ENCODE measurements at regions not wholly inside any gene's neighbourhood (a gene's known extent, or its start where the extent isn't known, plus 50 kb on each side); places are given as distances from the start of the nearest gene placed in this dataset.

DNA sequence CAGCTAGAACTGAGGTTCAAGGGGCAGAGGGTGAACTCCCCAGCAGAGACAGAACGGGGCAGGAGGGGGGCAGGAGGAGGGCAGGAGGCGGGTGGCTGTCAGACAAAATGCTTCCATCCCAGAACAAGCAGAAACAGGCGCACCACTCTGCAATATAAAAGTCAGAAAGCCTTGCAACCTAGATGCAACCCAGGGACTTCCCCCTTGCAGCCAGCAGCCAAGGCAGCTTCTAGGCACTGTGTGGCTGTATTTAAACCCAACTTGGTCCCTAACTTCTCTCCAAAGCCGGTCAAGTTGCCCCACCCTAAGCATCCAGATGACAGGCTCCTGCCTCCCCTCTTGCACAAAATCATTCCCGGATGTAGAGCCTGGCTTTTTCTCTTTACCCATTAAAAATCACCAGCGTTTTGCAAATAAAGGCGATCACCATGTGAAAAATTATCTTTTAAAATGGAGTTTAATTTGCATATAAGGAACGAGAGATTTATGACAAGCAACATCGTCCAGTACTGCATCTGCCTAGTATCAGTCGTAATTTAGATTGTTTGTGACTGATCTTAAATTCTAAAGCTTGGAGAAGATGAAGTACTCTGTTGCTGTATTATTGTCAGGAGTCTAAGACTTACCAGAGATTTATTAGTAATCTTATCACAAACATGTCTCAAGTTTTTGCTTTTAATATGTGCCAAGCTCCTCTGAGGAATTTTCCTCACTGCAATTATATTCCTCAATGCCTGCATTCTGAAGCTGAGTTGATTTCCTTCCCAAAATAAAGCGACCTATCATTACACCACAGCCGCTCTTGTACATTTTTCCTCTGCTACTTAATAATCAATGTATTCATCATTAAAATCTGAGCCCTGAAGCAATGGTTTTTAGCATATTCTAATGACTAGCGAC, 307.1 kb upstream of the ZNF507 start:
- Histone ChIP-seq H3K27me3 (ENCODE audit: control insufficient read depth, insufficient read depth, low read length) (peaks cover 5% of the 10 kb centered on the region), H3K36me3 (ENCODE audit: control insufficient read depth, insufficient read depth, low read length) (no peaks in the 10 kb centered on the region), H3K4me1 (ENCODE audit: control insufficient read depth, insufficient read depth, low read length, poor library complexity, severe bottlenecking) (peaks cover 5% of the 10 kb centered on the region), H3K9me3 (ENCODE audit: control insufficient read depth in 2 of 2, low read length in 2 of 2) (no peaks in the 10 kb centered on the region), H3K4me3 (ENCODE audit: low read depth, low read length) (no peak overlapping the region), H3K27ac (ENCODE audit: insufficient read depth, low read length, poor library complexity, severe bottlenecking) (no peak overlapping the region)
- DNase-seq (no peak), ATAC-seq (ENCODE audit: low read depth in 2 of 2) (no peak)
- no peaks in the 10 kb centered on the region for H3K9me3 Mint-ChIP-seq
- peaks cover 0 to 4% (median 0%) of the 10 kb centered on the region in 4 donors for H3K4me1 Mint-ChIP-seq
- no peaks in the 10 kb centered on the region for H3K36me3 Mint-ChIP-seq
- no peak overlapping the region for H3K4me3 Mint-ChIP-seq
- H3K27me3 Mint-ChIP-seq = peaks cover 8% of the 10 kb centered on the region
- no peak overlapping the region for H3K27ac Mint-ChIP-seq

DNA sequence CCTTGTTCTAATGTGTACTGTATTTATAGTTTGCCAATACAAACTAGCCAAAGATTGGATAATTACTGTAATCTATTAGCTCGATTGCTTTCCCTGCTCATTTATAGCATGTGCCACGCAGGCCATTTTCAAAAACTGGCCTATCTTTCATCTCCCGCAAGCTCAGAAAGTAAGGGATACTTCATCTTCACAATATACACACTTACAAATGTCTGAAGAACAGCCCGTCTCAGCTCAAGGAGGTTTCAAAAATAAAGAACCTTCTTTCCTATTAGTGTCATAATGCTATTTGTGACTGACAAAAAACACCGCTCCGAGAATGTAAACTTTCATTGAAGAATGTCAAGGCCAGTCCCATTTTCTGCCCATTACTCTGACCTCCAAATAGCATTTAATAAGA, 306.4 kb upstream of the ZNF507 start:
- Histone ChIP-seq H3K27me3 (ENCODE audit: control insufficient read depth, insufficient read depth, low read length) (peaks cover 5% of the 10 kb centered on the region), H3K4me1 (ENCODE audit: control insufficient read depth, insufficient read depth, low read length, poor library complexity, severe bottlenecking) (peaks cover 5% of the 10 kb centered on the region), H3K36me3 (ENCODE audit: control insufficient read depth, insufficient read depth, low read length) (no peaks in the 10 kb centered on the region), H3K9me3 (ENCODE audit: control insufficient read depth in 2 of 2, low read length in 2 of 2) (no peaks in the 10 kb centered on the region), H3K27ac (ENCODE audit: insufficient read depth, low read length, poor library complexity, severe bottlenecking) (no peak overlapping the region), H3K4me3 (ENCODE audit: low read depth, low read length) (no peak overlapping the region)
- ATAC-seq (ENCODE audit: low read depth in 2 of 2) = no peak
- Mint-ChIP-seq H3K4me1 (peaks cover 0 to 4% (median 0%) of the 10 kb centered on the region in 4 donors), H3K9me3 (no peaks in the 10 kb centered on the region), H3K27me3 (peaks cover 12% of the 10 kb centered on the region), H3K27ac (no peak overlapping the region), H3K4me3 (no peak overlapping the region), H3K36me3 (no peaks in the 10 kb centered on the region)
- DNase-seq = no peak

DNA sequence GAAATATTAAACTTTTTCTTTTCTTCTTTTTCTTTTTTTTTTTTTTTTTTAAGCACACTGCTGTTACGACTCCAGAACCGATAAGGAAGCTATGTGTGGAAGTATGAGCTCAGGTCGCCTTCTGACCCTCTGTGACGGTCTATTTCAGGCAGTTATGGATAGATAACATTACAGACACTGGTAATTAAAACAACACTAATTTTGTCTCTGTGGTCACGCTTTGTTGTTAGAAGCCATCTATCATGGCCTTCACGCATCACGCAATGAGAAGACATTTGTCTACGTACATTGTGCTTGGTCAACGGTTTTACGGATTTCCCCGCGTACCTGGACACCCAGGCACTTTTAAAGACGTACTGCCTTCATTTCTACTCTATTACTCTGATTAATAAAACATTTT, 306.0 kb upstream of the ZNF507 start:
- peaks cover 5% of the 10 kb centered on the region for H3K4me1 ChIP-seq (ENCODE audit: control insufficient read depth, insufficient read depth, low read length, poor library complexity, severe bottlenecking)
- no peak overlapping the region for H3K27ac ChIP-seq (ENCODE audit: insufficient read depth, low read length, poor library complexity, severe bottlenecking)
- Mint-ChIP-seq H3K9me3 (no peaks in the 10 kb centered on the region), H3K27ac (no peak overlapping the region), H3K4me1 (peaks cover 0 to 4% (median 0%) of the 10 kb centered on the region in 4 donors), H3K4me3 (no peak overlapping the region), H3K36me3 (no peaks in the 10 kb centered on the region), H3K27me3 (peaks cover 17% of the 10 kb centered on the region)
- DNase-seq (no peak), ATAC-seq (ENCODE audit: low read depth in 2 of 2) (no peak)
- H3K27me3 ChIP-seq (ENCODE audit: control insufficient read depth, insufficient read depth, low read length) = peaks cover 5% of the 10 kb centered on the region
- H3K36me3 ChIP-seq (ENCODE audit: control insufficient read depth, insufficient read depth, low read length) = no peaks in the 10 kb centered on the region
- no peak overlapping the region for H3K4me3 ChIP-seq (ENCODE audit: low read depth, low read length)
- no peaks in the 10 kb centered on the region for H3K9me3 ChIP-seq (ENCODE audit: control insufficient read depth in 2 of 2, low read length in 2 of 2)

GRCh38 chr19:32040236-32040635, 305.2 kb upstream of the ZNF507 start:
- no peak for ATAC-seq (ENCODE audit: low read depth in 2 of 2)
- H3K36me3 ChIP-seq (ENCODE audit: control insufficient read depth, insufficient read depth, low read length) = no peaks in the 10 kb centered on the region
- Mint-ChIP-seq H3K27me3 (peaks cover 20% of the 10 kb centered on the region), H3K36me3 (no peaks in the 10 kb centered on the region), H3K4me3 (no peak overlapping the region), H3K27ac (no peak overlapping the region), H3K9me3 (no peaks in the 10 kb centered on the region), H3K4me1 (peaks cover 0 to 4% (median 0%) of the 10 kb centered on the region in 4 donors)
- H3K4me1 ChIP-seq (ENCODE audit: control insufficient read depth, insufficient read depth, low read length, poor library complexity, severe bottlenecking) = peaks cover 5% of the 10 kb centered on the region
- H3K27ac ChIP-seq (ENCODE audit: insufficient read depth, low read length, poor library complexity, severe bottlenecking) = no peak overlapping the region
- no peaks in the 10 kb centered on the region for H3K9me3 ChIP-seq (ENCODE audit: control insufficient read depth in 2 of 2, low read length in 2 of 2)
- H3K27me3 ChIP-seq (ENCODE audit: control insufficient read depth, insufficient read depth, low read length) = peaks cover 5% of the 10 kb centered on the region
- DNase-seq = no peak
- no peak overlapping the region for H3K4me3 ChIP-seq (ENCODE audit: low read depth, low read length)

DNA sequence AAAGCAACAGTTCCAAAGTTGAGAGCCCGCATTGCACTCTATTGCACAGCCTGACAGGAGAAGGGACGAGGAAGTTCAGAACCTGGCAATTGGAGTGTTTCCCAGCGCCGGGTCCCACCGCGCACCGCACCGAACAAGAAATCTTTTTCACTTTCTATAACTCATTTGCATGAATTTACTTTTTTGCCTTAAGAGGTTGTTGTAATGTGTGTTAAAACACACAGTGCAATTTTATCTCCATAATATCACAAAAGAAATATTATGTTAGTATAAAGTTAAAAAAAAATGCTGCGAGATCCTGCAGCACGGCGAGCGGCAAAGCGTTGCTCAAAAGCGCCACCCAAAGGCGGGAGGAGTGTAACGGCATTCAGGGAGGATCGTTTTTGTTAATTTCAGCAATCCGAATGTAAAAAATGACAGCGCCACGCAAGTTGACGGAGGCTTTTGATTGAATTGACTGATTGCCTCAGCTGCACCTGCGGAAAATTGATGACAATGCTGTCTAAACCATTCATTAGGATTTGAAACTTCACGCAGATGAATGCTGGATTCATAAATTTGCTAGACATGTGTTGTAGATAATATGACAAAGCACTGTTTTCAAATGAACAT, 303.6 kb upstream of the ZNF507 start:
- Histone ChIP-seq H3K36me3 (ENCODE audit: control insufficient read depth, insufficient read depth, low read length) (no peaks in the 10 kb centered on the region), H3K27ac (ENCODE audit: insufficient read depth, low read length, poor library complexity, severe bottlenecking) (no peak overlapping the region), H3K27me3 (ENCODE audit: control insufficient read depth, insufficient read depth, low read length) (peaks cover 3% of the 10 kb centered on the region), H3K4me1 (ENCODE audit: control insufficient read depth, insufficient read depth, low read length, poor library complexity, severe bottlenecking) (peaks cover 5% of the 10 kb centered on the region), H3K4me3 (ENCODE audit: low read depth, low read length) (no peak overlapping the region), H3K9me3 (ENCODE audit: control insufficient read depth in 2 of 2, low read length in 2 of 2) (no peaks in the 10 kb centered on the region)
- peak in 1 of 3 donors; percentile 7 for DNase-seq
- H3K4me1 Mint-ChIP-seq = peaks cover 0 to 4% (median 0%) of the 10 kb centered on the region in 4 donors
- no peaks in the 10 kb centered on the region for H3K9me3 Mint-ChIP-seq
- no peaks in the 10 kb centered on the region for H3K36me3 Mint-ChIP-seq
- ATAC-seq (ENCODE audit: low read depth in 2 of 2) = no peak
- peaks cover 20% of the 10 kb centered on the region for H3K27me3 Mint-ChIP-seq
- H3K4me3 Mint-ChIP-seq = peak overlapping the region in 1 of 4 donors; percentile 30
- no peak overlapping the region for H3K27ac Mint-ChIP-seq

- Mint-ChIP-seq H3K27me3 (peaks cover 12% of the 10 kb centered on the region), H3K4me1 (no peaks in the 10 kb centered on the region), H3K36me3 (no peaks in the 10 kb centered on the region), H3K4me3 (no peak overlapping the region), H3K9me3 (peaks cover 0 to 2% (median 0%) of the 10 kb centered on the region in 7 donors), H3K27ac (no peak overlapping the region)
- Histone ChIP-seq H3K4me3 (ENCODE audit: low read depth, low read length) (no peak overlapping the region), H3K27ac (ENCODE audit: insufficient read depth, low read length, poor library complexity, severe bottlenecking) (no peak overlapping the region), H3K9me3 (ENCODE audit: control insufficient read depth in 2 of 2, low read length in 2 of 2) (no peaks in the 10 kb centered on the region), H3K27me3 (ENCODE audit: control insufficient read depth, insufficient read depth, low read length) (no peaks in the 10 kb centered on the region), H3K4me1 (ENCODE audit: control insufficient read depth, insufficient read depth, low read length, poor library complexity, severe bottlenecking) (no peaks in the 10 kb centered on the region), H3K36me3 (ENCODE audit: control insufficient read depth, insufficient read depth, low read length) (no peaks in the 10 kb centered on the region)
- DNase-seq = no peak
- no peak for ATAC-seq (ENCODE audit: low read depth in 2 of 2)
These were observed 297.6 kb upstream of the ZNF507 start for GRCh38 chr19:32047788-32048187.

GRCh38 chr19:32053376-32053775, 292.0 kb upstream of the ZNF507 start:
- peaks cover 0 to 7% (median 0%) of the 10 kb centered on the region in 7 donors for H3K9me3 Mint-ChIP-seq
- H3K4me1 Mint-ChIP-seq = no peaks in the 10 kb centered on the region
- H3K27ac ChIP-seq (ENCODE audit: insufficient read depth, low read length, poor library complexity, severe bottlenecking) = no peak overlapping the region
- ATAC-seq (ENCODE audit: low read depth in 2 of 2) (no peak), DNase-seq (no peak)
- no peak overlapping the region for H3K27ac Mint-ChIP-seq
- no peaks in the 10 kb centered on the region for H3K27me3 ChIP-seq (ENCODE audit: control insufficient read depth, insufficient read depth, low read length)
- H3K27me3 Mint-ChIP-seq = peaks cover 5% of the 10 kb centered on the region
- no peak overlapping the region for H3K4me3 ChIP-seq (ENCODE audit: low read depth, low read length)
- no peaks in the 10 kb centered on the region for H3K36me3 Mint-ChIP-seq
- H3K9me3 ChIP-seq (ENCODE audit: control insufficient read depth in 2 of 2, low read length in 2 of 2) = no peaks in the 10 kb centered on the region
- H3K4me1 ChIP-seq (ENCODE audit: control insufficient read depth, insufficient read depth, low read length, poor library complexity, severe bottlenecking) = no peaks in the 10 kb centered on the region
- H3K36me3 ChIP-seq (ENCODE audit: control insufficient read depth, insufficient read depth, low read length) = no peaks in the 10 kb centered on the region
- H3K4me3 Mint-ChIP-seq = no peak overlapping the region

All from CD4-positive, CD25-positive, alpha-beta regulatory T cell (primary cell).